ENCODE measurements at regions not wholly inside any gene's neighbourhood (a gene's known extent, or its start where the extent isn't known, plus 50 kb on each side); places are given as distances from the start of the nearest gene placed in this dataset.
"Not testable (repeated sequence)": the region's sequence is repeated elsewhere in the genome, so short reads cannot be mapped to it uniquely, and the experiment has no call there.

DNA sequence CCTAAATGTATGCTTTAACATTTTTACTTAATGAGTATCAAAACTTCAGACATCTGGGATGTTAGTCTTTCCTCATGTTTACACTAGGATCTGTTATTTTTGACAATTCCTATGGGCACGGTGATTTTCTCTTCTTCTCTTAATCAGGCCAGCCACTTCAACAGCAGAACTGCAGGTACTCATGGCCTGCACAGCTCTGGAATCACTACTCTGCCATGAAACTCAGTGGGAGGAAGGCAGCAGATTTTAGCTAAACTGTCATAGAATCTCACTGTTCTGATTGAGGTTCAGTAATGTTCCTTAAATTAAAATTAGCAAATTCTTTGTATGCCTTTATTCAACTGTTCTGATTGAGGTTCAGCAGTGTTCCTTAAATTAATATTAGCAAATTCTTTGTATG lies 1083.0 kb downstream of the SLITRK5 start:
- Histone ChIP-seq H3K27ac (ENCODE audit: low read depth) (no peak overlapping the region), H3K4me1 (ENCODE audit: insufficient read depth) (no peaks in the 10 kb centered on the region), H3K36me3 (ENCODE audit: insufficient read depth) (no peaks in the 10 kb centered on the region), H3K4me3 (ENCODE audit: low read depth, low read length) (no peak overlapping the region)
- DNase-seq (ENCODE audit: extremely low spot score): no peak
- 75% methylated on average over 1 of the region's 1 CpG for WGBS

GRCh38 chr13:88761145-88761544 lies 1090.0 kb downstream of the SLITRK5 start:
- no peak for DNase-seq (ENCODE audit: extremely low spot score)
- WGBS: 71% methylated on average over 4 of the region's 4 CpGs

DNA sequence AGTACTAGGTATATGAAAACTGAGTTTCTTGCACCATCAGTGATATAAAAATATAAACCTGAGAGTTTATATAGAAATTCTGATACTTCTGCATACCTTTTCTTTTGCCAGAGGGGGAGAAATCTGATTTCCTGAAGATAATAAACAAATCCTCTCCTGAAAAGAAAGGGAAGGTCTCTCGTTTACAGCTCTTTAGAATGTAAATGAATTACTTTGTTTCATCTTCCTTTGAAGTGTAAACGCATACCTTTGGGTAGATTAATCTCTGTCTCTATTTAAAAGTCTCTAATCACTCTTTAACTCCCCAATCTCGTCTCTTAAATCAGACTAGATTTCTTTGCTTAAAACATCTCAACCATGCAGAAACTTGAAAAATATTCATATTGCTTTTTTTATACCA lies 1092.9 kb downstream of the SLITRK5 start:
- Histone ChIP-seq H3K4me3 (ENCODE audit: low read depth, low read length) (no peak overlapping the region), H3K27ac (ENCODE audit: low read depth) (no peak overlapping the region), H3K36me3 (ENCODE audit: insufficient read depth) (no peaks in the 10 kb centered on the region), H3K4me1 (ENCODE audit: insufficient read depth) (no peaks in the 10 kb centered on the region)
- 29% methylated on average over 3 of the region's 3 CpGs for WGBS
- no peak for DNase-seq (ENCODE audit: extremely low spot score)

More at GRCh38 chr13:88761145-88761544, 1090.0 kb downstream of the SLITRK5 start:
- Histone ChIP-seq H3K27ac (ENCODE audit: low read depth) (no peak overlapping the region), H3K4me3 (ENCODE audit: low read depth, low read length) (no peak overlapping the region), H3K4me1 (ENCODE audit: insufficient read depth) (no peaks in the 10 kb centered on the region), H3K36me3 (ENCODE audit: insufficient read depth) (no peaks in the 10 kb centered on the region)

GRCh38 chr13:88800505-88800904 lies 1129.3 kb downstream of the SLITRK5 start:
- DNase-seq (ENCODE audit: extremely low spot score): no peak
- H3K4me3 ChIP-seq (ENCODE audit: low read depth, low read length): no peak overlapping the region
- no peaks in the 10 kb centered on the region for H3K36me3 ChIP-seq (ENCODE audit: insufficient read depth)
- 77% methylated on average over 1 of the region's 1 CpG for WGBS
- no peak overlapping the region for H3K27ac ChIP-seq (ENCODE audit: low read depth)
- no peaks in the 10 kb centered on the region for H3K4me1 ChIP-seq (ENCODE audit: insufficient read depth)

DNA sequence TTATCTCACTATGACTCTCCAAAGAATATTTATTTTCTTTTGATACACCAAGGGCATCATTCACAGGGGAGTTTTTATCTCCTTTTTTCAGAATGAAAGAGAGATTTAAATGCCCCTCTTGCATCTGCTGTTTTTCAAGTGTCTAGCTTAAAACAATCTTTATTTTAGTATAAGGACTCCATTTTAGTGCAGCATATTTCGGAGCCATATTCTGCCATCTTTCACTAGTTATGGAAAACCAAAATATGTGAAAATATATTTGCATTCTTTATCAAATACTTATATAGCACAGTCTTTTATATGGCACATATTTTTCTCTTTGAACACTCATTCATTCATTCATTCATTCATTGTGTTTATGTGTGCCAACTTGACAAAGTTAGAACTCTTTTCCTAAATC lies 1130.2 kb downstream of the SLITRK5 start:
- Histone ChIP-seq H3K36me3 (ENCODE audit: insufficient read depth) (no peaks in the 10 kb centered on the region), H3K27ac (ENCODE audit: low read depth) (no peak overlapping the region), H3K4me3 (ENCODE audit: low read depth, low read length) (no peak overlapping the region), H3K4me1 (ENCODE audit: insufficient read depth) (no peaks in the 10 kb centered on the region)
- WGBS: 91% methylated on average over 1 of the region's 1 CpG
- no peak for DNase-seq (ENCODE audit: extremely low spot score)

DNA sequence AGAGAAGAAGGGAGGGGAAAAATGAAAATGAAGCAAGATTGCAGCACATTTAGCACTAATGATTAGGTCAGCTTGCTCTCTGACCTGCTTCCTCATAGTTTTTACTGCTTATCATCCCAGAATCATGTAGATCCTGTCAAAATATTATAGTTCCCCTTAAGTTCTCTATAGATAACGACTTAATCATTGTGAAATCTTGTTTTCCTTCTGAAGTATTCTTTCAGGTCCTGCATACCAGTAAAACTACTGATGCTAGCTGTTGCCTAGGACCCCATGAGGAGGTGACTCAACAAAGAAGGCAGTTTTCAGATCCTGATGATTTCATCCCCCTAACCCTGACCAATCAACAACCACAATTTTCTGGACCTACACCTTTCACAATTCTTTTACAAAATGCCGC lies 1131.7 kb downstream of the SLITRK5 start:
- no peaks in the 10 kb centered on the region for H3K36me3 ChIP-seq (ENCODE audit: insufficient read depth)
- H3K27ac ChIP-seq (ENCODE audit: low read depth): no peak overlapping the region
- 66% methylated on average over 2 of the region's 2 CpGs for WGBS
- H3K4me1 ChIP-seq (ENCODE audit: insufficient read depth): no peaks in the 10 kb centered on the region
- no peak overlapping the region for H3K4me3 ChIP-seq (ENCODE audit: low read depth, low read length)
- DNase-seq (ENCODE audit: extremely low spot score): no peak

DNA sequence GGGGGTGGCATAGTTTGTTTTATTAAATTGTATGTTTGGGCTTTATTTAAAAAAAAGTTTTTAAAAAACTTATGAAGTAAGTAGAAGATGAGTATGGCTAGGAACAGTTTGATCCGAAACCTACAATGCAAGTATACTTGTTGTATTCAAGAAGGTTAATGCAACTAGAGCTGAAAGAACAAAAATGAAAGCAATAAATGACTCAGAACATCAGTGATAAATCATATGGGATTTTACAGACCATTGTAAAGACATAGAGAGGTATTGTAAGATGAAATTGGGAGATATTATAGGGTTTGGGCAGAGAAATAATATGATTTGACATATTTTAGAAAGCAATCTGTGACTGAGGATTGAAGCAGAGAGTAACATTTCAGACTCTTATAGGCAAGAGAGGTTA lies 1135.3 kb downstream of the SLITRK5 start:
- no peak for DNase-seq (ENCODE audit: extremely low spot score)
- H3K4me1 ChIP-seq (ENCODE audit: insufficient read depth): no peaks in the 10 kb centered on the region
- 91% methylated on average over 1 of the region's 1 CpG for WGBS

DNA sequence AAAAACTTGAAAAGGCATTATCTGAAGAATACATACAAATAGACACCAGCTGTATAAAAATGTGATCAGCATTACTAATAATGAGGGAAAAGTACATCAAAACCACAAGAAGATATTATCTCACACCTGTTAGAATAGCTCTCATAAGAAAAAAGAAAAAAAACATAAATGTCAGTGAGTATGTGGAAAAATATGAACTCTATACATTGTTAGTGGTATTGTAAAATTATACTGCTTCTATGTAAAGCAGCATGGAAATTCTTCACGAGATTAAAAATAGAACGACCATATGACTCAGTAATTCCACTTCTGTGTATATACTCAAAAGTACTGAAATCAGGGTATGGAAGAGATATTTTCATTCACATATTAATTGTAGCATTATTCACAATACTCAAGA lies 1146.4 kb downstream of the SLITRK5 start:
- no peak for DNase-seq (ENCODE audit: extremely low spot score)
- no peaks in the 10 kb centered on the region for H3K36me3 ChIP-seq (ENCODE audit: insufficient read depth)
- no peak overlapping the region for H3K4me3 ChIP-seq (ENCODE audit: low read depth, low read length)
- no peak overlapping the region for H3K27ac ChIP-seq (ENCODE audit: low read depth)
- H3K4me1 ChIP-seq (ENCODE audit: insufficient read depth): no peaks in the 10 kb centered on the region
- 92% methylated on average over 2 of the region's 2 CpGs for WGBS

More for the DNA sequence above, 1135.3 kb downstream of the SLITRK5 start:
- Histone ChIP-seq H3K36me3 (ENCODE audit: insufficient read depth) (no peaks in the 10 kb centered on the region), H3K27ac (ENCODE audit: low read depth) (no peak overlapping the region), H3K4me3 (ENCODE audit: low read depth, low read length) (no peak overlapping the region)

DNA sequence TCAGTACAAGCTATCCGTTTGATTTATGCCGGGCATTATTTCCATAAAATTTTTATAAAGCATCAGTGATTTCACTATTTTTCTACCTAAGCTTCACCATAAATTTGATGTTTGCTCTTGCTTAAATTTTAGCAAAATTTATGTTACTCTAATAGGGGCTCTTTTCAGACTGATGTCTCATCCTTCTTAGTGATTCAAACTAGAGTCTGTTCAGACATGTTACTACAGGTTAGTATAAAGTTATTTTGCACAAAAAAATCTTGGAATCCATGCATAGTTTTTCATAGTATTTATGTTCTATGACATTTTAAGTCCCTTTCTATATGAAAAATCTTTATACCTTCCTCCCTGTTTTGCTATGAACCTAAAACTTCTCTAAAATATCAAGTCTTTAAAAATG lies 1151.9 kb downstream of the SLITRK5 start:
- DNase-seq (ENCODE audit: extremely low spot score): no peak
- Histone ChIP-seq H3K4me1 (ENCODE audit: insufficient read depth) (no peaks in the 10 kb centered on the region), H3K4me3 (ENCODE audit: low read depth, low read length) (no peak overlapping the region), H3K36me3 (ENCODE audit: insufficient read depth) (no peaks in the 10 kb centered on the region), H3K27ac (ENCODE audit: low read depth) (no peak overlapping the region)
- WGBS: 88% methylated on average over 2 of the region's 2 CpGs

- WGBS: 79% methylated on average over 4 of the region's 4 CpGs
Measured at GRCh38 chr13:88824218-88824617, 1153.0 kb downstream of the SLITRK5 start.

GRCh38 chr13:88840085-88840484 lies 1168.9 kb downstream of the SLITRK5 start:
- DNase-seq (ENCODE audit: extremely low spot score): no peak
- Histone ChIP-seq H3K4me1 (ENCODE audit: insufficient read depth) (no peaks in the 10 kb centered on the region), H3K27ac (ENCODE audit: low read depth) (no peak overlapping the region), H3K36me3 (ENCODE audit: insufficient read depth) (no peaks in the 10 kb centered on the region), H3K4me3 (ENCODE audit: low read depth, low read length) (no peak overlapping the region)
- 93% methylated on average over 3 of the region's 3 CpGs for WGBS

More at GRCh38 chr13:88824218-88824617, 1153.0 kb downstream of the SLITRK5 start:
- no peak for DNase-seq (ENCODE audit: extremely low spot score)
- Histone ChIP-seq H3K4me1 (ENCODE audit: insufficient read depth) (no peaks in the 10 kb centered on the region), H3K4me3 (ENCODE audit: low read depth, low read length) (no peak overlapping the region), H3K27ac (ENCODE audit: low read depth) (no peak overlapping the region), H3K36me3 (ENCODE audit: insufficient read depth) (no peaks in the 10 kb centered on the region)

DNA sequence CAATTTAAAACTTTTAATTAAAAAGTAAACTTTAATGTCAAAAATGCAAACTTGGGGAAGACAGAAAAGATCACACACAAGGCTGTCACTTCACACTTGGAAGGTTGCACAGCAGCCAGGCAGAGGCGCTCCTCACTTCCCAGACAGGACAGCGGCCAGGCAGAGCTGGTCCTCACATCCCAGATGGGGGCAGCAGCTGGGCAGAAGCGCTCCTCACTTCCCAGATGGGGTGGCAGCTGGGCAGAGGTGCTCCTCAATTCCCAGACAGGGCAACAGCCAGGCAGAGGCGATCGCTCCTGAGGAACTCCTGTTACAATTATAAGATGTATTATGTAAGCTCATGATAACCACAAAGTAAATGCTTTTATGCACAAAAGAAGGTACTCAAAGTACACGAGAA lies 1181.1 kb downstream of the SLITRK5 start:
- not testable (repeated sequence) for H3K27ac ChIP-seq (ENCODE audit: low read depth); DNase-seq (ENCODE audit: extremely low spot score); H3K4me1 ChIP-seq (ENCODE audit: insufficient read depth); H3K36me3 ChIP-seq (ENCODE audit: insufficient read depth); H3K4me3 ChIP-seq (ENCODE audit: low read depth, low read length)
- WGBS: 87% methylated on average over 6 of the region's 6 CpGs

DNA sequence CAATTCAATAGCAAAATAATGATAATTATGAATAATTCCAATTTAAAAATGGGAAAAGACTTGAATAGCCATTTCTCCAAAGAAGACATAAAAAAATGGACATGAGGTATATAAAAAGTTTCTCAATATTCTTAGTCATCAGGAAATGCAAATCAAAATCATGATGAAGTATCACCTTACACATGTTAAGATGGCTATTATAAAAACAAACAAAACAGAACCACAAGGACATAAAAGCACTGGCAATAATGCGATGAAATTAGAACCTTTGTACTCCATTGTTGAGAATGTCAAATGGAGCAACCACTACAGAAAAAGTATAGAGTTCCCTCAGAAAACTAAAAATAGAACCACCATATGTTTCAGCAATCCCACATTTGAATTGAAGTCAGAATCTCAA lies 1186.1 kb downstream of the SLITRK5 start:
- H3K4me1 ChIP-seq (ENCODE audit: insufficient read depth): no peaks in the 10 kb centered on the region
- 92% methylated on average over 1 of the region's 1 CpG for WGBS
- H3K27ac ChIP-seq (ENCODE audit: low read depth): no peak overlapping the region
- no peak for DNase-seq (ENCODE audit: extremely low spot score)
- no peak overlapping the region for H3K4me3 ChIP-seq (ENCODE audit: low read depth, low read length)
- H3K36me3 ChIP-seq (ENCODE audit: insufficient read depth): no peaks in the 10 kb centered on the region

DNA sequence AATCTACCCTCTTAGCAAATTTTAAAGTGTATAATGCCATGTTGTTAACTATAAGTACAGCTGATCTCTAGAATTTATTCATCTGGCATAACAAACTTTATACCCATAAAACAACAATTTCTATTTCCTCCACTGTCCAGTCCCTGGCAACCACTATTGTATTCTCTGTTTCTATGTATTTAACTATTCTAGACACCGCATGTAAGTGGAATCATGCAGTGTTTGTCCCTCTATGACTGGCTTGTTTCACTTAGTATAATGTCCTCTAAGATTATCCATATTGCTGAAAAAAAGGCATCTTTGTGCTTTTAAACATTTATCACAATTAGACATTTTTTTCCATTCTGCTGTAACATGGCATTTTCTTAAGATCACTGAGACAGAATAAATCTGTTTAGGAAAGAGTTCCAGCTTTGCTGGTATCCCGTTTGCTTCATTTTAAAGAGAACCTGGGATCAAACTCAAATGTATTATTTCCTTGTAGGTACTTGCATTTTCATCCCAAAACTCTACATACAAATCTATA lies 1191.0 kb downstream of the SLITRK5 start:
- Histone ChIP-seq H3K4me3 (ENCODE audit: low read depth, low read length) (no peak overlapping the region), H3K27ac (ENCODE audit: low read depth) (no peak overlapping the region), H3K36me3 (ENCODE audit: insufficient read depth) (no peaks in the 10 kb centered on the region), H3K4me1 (ENCODE audit: insufficient read depth) (no peaks in the 10 kb centered on the region)
- no peak for DNase-seq (ENCODE audit: extremely low spot score)
- 53% methylated on average over 2 of the region's 2 CpGs for WGBS

DNA sequence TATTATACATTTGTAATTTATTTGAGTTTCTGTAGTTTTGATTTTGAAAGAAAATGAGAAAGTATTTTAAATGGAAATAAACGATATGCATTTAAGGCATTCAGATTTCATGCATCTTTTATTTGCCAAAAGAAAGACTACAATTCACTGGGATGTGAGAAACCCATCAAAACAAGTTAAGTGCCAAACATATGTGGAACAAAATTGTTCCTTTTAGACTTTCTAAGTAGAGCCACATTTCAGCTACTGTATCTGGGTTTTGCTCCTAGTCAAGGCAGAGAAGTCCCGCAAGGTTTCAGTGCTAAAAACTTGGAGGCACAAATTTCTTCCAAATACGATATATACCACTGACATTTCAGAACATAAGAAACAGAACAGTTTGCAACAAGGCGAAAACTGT lies 1191.9 kb downstream of the SLITRK5 start:
- Histone ChIP-seq H3K4me3 (ENCODE audit: low read depth, low read length) (no peak overlapping the region), H3K4me1 (ENCODE audit: insufficient read depth) (no peaks in the 10 kb centered on the region), H3K36me3 (ENCODE audit: insufficient read depth) (no peaks in the 10 kb centered on the region), H3K27ac (ENCODE audit: low read depth) (no peak overlapping the region)
- 90% methylated on average over 4 of the region's 4 CpGs for WGBS
- no peak for DNase-seq (ENCODE audit: extremely low spot score)

Data from urinary bladder (tissue), 3 donors.